AG04450 (cell line): ENCODE measurements at regions not wholly inside any gene's neighbourhood (a gene's known extent, or its start where the extent isn't known, plus 50 kb on each side); places are given as distances from the start of the nearest gene placed in this dataset.
A peak's percentile ranks its signal among the peaks of the same experiment; 100 is the strongest.

Experiments used
- CTCF ChIA-PET: fragments of 300-600, 350-600 bp; formaldehyde crosslinking; extraction: SDS; loops from one replicate; lab custom pipeline; 2022; ENCODE audit warnings: antibody characterized with exemption, inconsistent platforms; lab: Charles Lee
- POLR2A ChIA-PET: fragments of 350-600 bp; formaldehyde crosslinking; extraction: SDS; loops from one replicate; lab custom pipeline; 2021; ENCODE audit warnings: antibody characterized with exemption, inconsistent platforms; lab: Yijun Ruan, JAX
- DNase-seq: peaks from one replicate; pipeline ENCODE4 v3.0.0-alpha.2; 2011; ENCODE audit warnings: low read depth, low spot score
- H3K27ac ChIP-seq: one replicate; pipeline ENCODE4 v1.5.1; 2012; ENCODE audit warnings: low read depth, low read length, control low read depth
- H3K27me3 ChIP-seq: one replicate; pipeline ENCODE4 v1.6.0; 2012; ENCODE audit warnings: low read length; ENCODE audit not compliant: control insufficient read depth, insufficient read depth
- H3K4me3 ChIP-seq: 2 replicates; pipeline ENCODE4 v1.5.1; 2011; ENCODE audit warnings: mild to moderate bottlenecking, low read depth, low read length, control low read depth
- H3K9me3 ChIP-seq: 2 replicates; pipeline ENCODE4 v1.5.1; 2012; ENCODE audit warnings: low read length; ENCODE audit not compliant: control insufficient read depth, insufficient read depth
- CTCF ChIP-seq: IDR thresholded peaks from 2 replicates; pipeline ENCODE4 v1.5.1; 2011; ENCODE audit warnings: low read depth, low read length, control low read depth, inconsistent platforms

GRCh38 chr6:26215585-26216358 lies 128.5 kb downstream of the HFE start:
- no peak for TF ChIP-seq CTCF
- ChIA-PET CTCF (interaction anchor here (0.7 to 1.6 kb wide), 6 partner anchors 10 to 34 kb away, joined by 3 to 6 read pairs (median 3); a partner anchor contains a TSS), POLR2A (interaction anchor here (0.7 to 5.3 kb wide), 37 partner anchors 8 to 1677 kb away, joined by 3 to 183 read pairs (median 8); a partner anchor contains a TSS)
- no peaks in the 10 kb centered on the region for H3K27me3 ChIP-seq
- no peak for DNase-seq
- H3K27ac ChIP-seq, result peak overlapping the region; percentile 95
- peak overlapping the region; percentile 72 for H3K4me3 ChIP-seq
- no peaks in the 10 kb centered on the region for H3K9me3 ChIP-seq

- H3K27ac ChIP-seq, result peak overlapping the region; percentile 99
- TF ChIP-seq CTCF, result no peak
- no peaks in the 10 kb centered on the region for H3K9me3 ChIP-seq
- peak; percentile 99 for DNase-seq
- H3K4me3 ChIP-seq, result peak overlapping the region; percentile 80
- no peaks in the 10 kb centered on the region for H3K27me3 ChIP-seq
- ChIA-PET CTCF (interaction anchor here (0.7 to 1.6 kb wide), 8 partner anchors 9 to 106 kb away, joined by 3 to 6 read pairs (median 3); a partner anchor contains a TSS), POLR2A (interaction anchor here (0.6 to 5.3 kb wide), 39 partner anchors 9 to 1677 kb away, joined by 3 to 183 read pairs (median 8); a partner anchor contains a TSS)
These were observed 129.2 kb downstream of the HFE start for GRCh38 chr6:26216359-26216885.

GRCh38 chr6:26216886-26217713 lies 129.9 kb downstream of the HFE start:
- Histone ChIP-seq H3K27ac (peak overlapping the region; percentile 99), H3K9me3 (no peaks in the 10 kb centered on the region), H3K4me3 (peak overlapping the region; percentile 80), H3K27me3 (no peaks in the 10 kb centered on the region)
- no peak for DNase-seq
- ChIA-PET CTCF (interaction anchor here (0.6 to 1.6 kb wide), 8 partner anchors 8 to 105 kb away, joined by 3 to 6 read pairs (median 3); a partner anchor contains a TSS), POLR2A (interaction anchor here (0.6 to 5.3 kb wide), 40 partner anchors 8 to 1676 kb away, joined by 3 to 183 read pairs (median 8); a partner anchor contains a TSS)
- peak; percentile 44 for TF ChIP-seq CTCF

- CTCF ChIA-PET, result interaction anchor here (1.6 kb wide), 1 partner anchor 8 kb away, joined by 6 read pairs; a partner anchor contains a TSS
- no peak for DNase-seq
These were observed 130.5 kb downstream of the HFE start for GRCh38 chr6:26217714-26218075.

More at GRCh38 chr6:26217714-26218075, 130.5 kb downstream of the HFE start:
- no peak for TF ChIP-seq CTCF
- H3K9me3 ChIP-seq, result no peaks in the 10 kb centered on the region
- peak overlapping the region; percentile 80 for H3K4me3 ChIP-seq
- peak overlapping the region; percentile 99 for H3K27ac ChIP-seq
- POLR2A ChIA-PET, result interaction anchor here (0.6 to 5.3 kb wide), 17 partner anchors 8 to 929 kb away, joined by 3 to 183 read pairs (median 17); a partner anchor contains a TSS
- H3K27me3 ChIP-seq, result no peaks in the 10 kb centered on the region
